Mesenchymal stem cell (in vitro differentiated cells and primary cell): ENCODE measurements at regions not wholly inside any gene's neighbourhood (a gene's known extent, or its start where the extent isn't known, plus 50 kb on each side); places are given as distances from the start of the nearest gene placed in this dataset.

Experiments used
- DNase-seq: peaks from one replicate; pipeline ENCODE4 v3.0.0-alpha.2; 2013
- H2AFZ ChIP-seq: one replicate; pipeline ENCODE4 v1.6.1; 2013; ENCODE audit warnings: low read depth, mild to moderate bottlenecking, control low read depth, inconsistent platforms, low read length, moderate library complexity
- H2AK5ac ChIP-seq: 2 replicates; pipeline ENCODE4 v1.6.1; 2013; ENCODE audit warnings: low read length, moderate library complexity, mild to moderate bottlenecking, inconsistent platforms; ENCODE audit not compliant: severe bottlenecking
- H2BK120ac ChIP-seq: one replicate; pipeline ENCODE4 v1.6.1; 2013; ENCODE audit warnings: low read depth, mild to moderate bottlenecking, inconsistent platforms, low read length, moderate library complexity
- H2BK12ac ChIP-seq, 2 experiments: one replicate each; pipeline ENCODE4 v1.6.1; 2013; ENCODE audit warnings: inconsistent platforms in 2 of 2, low read length in 2 of 2, mild to moderate bottlenecking in 2 of 2, moderate library complexity in 2 of 2, control low read depth in 1 of 2
- H2BK15ac ChIP-seq: one replicate; pipeline ENCODE4 v1.6.1; 2013; ENCODE audit warnings: mild to moderate bottlenecking, low read depth, inconsistent platforms; ENCODE audit not compliant: poor library complexity, severe bottlenecking
- H2BK5ac ChIP-seq: 2 replicates; pipeline ENCODE4 v1.6.1; 2013; ENCODE audit warnings: low read depth, mild to moderate bottlenecking, low read length, control low read depth, inconsistent platforms; ENCODE audit not compliant: poor library complexity, severe bottlenecking
- H3K14ac ChIP-seq, 2 experiments: one replicate each; pipeline ENCODE4 v1.6.1; 2013; ENCODE audit warnings: inconsistent platforms in 2 of 2, low read length in 2 of 2, control low read depth in 1 of 2, mild to moderate bottlenecking in 1 of 2, moderate library complexity in 1 of 2
- H3K18ac ChIP-seq, 2 experiments: one replicate each; pipeline ENCODE4 v1.6.1; 2013; ENCODE audit warnings: inconsistent platforms in 2 of 2, low read length in 2 of 2, control low read depth in 1 of 2, low read depth in 1 of 2, mild to moderate bottlenecking in 1 of 2
- H3K23ac ChIP-seq, 2 experiments: one replicate each; pipeline ENCODE4 v1.6.1; 2013; ENCODE audit warnings: inconsistent platforms in 2 of 2, low read length in 2 of 2, mild to moderate bottlenecking in 2 of 2, moderate library complexity in 2 of 2, control low read depth in 1 of 2
- H3K27ac ChIP-seq: 2 replicates; pipeline ENCODE4 v1.5.1; 2013; ENCODE audit warnings: mild to moderate bottlenecking, moderate library complexity, low read length, control low read depth, inconsistent platforms; ENCODE audit not compliant: poor library complexity, severe bottlenecking
- H3K27me3 ChIP-seq, 2 experiments: 2 replicates each; pipeline versions ENCODE4 v1.6.1 to v1.7.0; 2013; ENCODE audit warnings: low read length in 2 of 2, mild to moderate bottlenecking in 2 of 2, moderate library complexity in 2 of 2, control low read depth in 1 of 2, inconsistent platforms in 1 of 2; ENCODE audit not compliant: control insufficient read depth in 1 of 2, insufficient read depth in 1 of 2
- H3K36me3 ChIP-seq, 2 experiments: 2 replicates each; pipeline versions ENCODE4 v1.6.1 to v1.7.0; 2013; ENCODE audit warnings: low read length in 2 of 2, control low read depth in 1 of 2, inconsistent platforms in 1 of 2, low read depth in 1 of 2, mild to moderate bottlenecking in 1 of 2; ENCODE audit not compliant: insufficient read depth in 2 of 2, control insufficient read depth in 1 of 2
- H3K4ac ChIP-seq, 2 experiments: one replicate each; pipeline ENCODE4 v1.6.1; 2013; ENCODE audit warnings: inconsistent platforms in 2 of 2, low read length in 2 of 2, mild to moderate bottlenecking in 2 of 2, moderate library complexity in 2 of 2, control low read depth in 1 of 2, low read depth in 1 of 2
- H3K4me1 ChIP-seq: 2 replicates; pipeline ENCODE4 v1.6.1; 2013; ENCODE audit warnings: low read depth, low read length, control low read depth; ENCODE audit not compliant: control insufficient read depth, insufficient read depth
- H3K4me2 ChIP-seq: 2 replicates; pipeline ENCODE4 v1.6.1; 2013; ENCODE audit warnings: low read length, mild to moderate bottlenecking, inconsistent platforms; ENCODE audit not compliant: poor library complexity, severe bottlenecking
- H3K4me3 ChIP-seq, 2 experiments: 2 replicates each; pipeline versions ENCODE4 v1.5.1 to v1.7.0; 2013; ENCODE audit warnings: low read length in 2 of 2, mild to moderate bottlenecking in 2 of 2, control low read depth in 1 of 2, low read depth in 1 of 2; ENCODE audit not compliant: insufficient read depth in 1 of 2
- H3K79me1 ChIP-seq: replicated peaks from 2 replicates; pipeline ENCODE4 v1.6.1; 2013; ENCODE audit warnings: mild to moderate bottlenecking, control low read depth, low read length, inconsistent platforms; ENCODE audit not compliant: poor library complexity, severe bottlenecking
- H3K9ac ChIP-seq: 2 replicates; pipeline ENCODE4 v1.7.0; 2013; ENCODE audit warnings: mild to moderate bottlenecking, low read length, moderate library complexity
- H3K9me3 ChIP-seq: 2 replicates; pipeline ENCODE4 v1.7.0; 2013; ENCODE audit warnings: mild to moderate bottlenecking, low read length; ENCODE audit not compliant: control insufficient read depth
- H4K8ac ChIP-seq: one replicate; pipeline ENCODE4 v1.6.1; 2013; ENCODE audit warnings: inconsistent platforms, mild to moderate bottlenecking, low read length, moderate library complexity
- H4K91ac ChIP-seq: one replicate; pipeline ENCODE4 v1.6.1; 2013; ENCODE audit warnings: mild to moderate bottlenecking, low read length, inconsistent platforms
- WGBS: methylation state at CpG from one replicate; pipeline ENCODE4 v1.1.7; 2013; ENCODE audit warnings: mixed read lengths; 5-methylcytosine and 5-hydroxymethylcytosine counted together

- H2AFZ ChIP-seq, result no peak overlapping the region
- no peak overlapping the region for H4K91ac ChIP-seq
- H3K4me1 ChIP-seq, result peaks cover 1% of the 10 kb centered on the region
- H3K9ac ChIP-seq, result no peak overlapping the region
- no peak overlapping the region for H4K8ac ChIP-seq
- H2BK120ac ChIP-seq, result no peak overlapping the region
- H3K4me3 ChIP-seq, result no peak overlapping the region
- no peak overlapping the region for H3K23ac ChIP-seq
- no peak overlapping the region for H3K18ac ChIP-seq
- H2BK15ac ChIP-seq, result no peak overlapping the region
- H3K79me1 ChIP-seq, result no peaks in the 10 kb centered on the region
- no peaks in the 10 kb centered on the region for H3K9me3 ChIP-seq
- H3K14ac ChIP-seq, result no peak overlapping the region
- no peaks in the 10 kb centered on the region for H3K27me3 ChIP-seq
- 85% methylated on average over 3 of the region's 3 CpGs for WGBS
- H3K27ac ChIP-seq, result no peak overlapping the region
- H2BK12ac ChIP-seq, result no peak overlapping the region
- H2BK5ac ChIP-seq, result no peak overlapping the region
- H3K4ac ChIP-seq, result no peak overlapping the region
- no peak overlapping the region for H2AK5ac ChIP-seq
- H3K4me2 ChIP-seq, result no peak overlapping the region
- no peaks in the 10 kb centered on the region for H3K36me3 ChIP-seq
- no peak for DNase-seq
Measured at GRCh38 chr13:62482351-62482750, 1066.7 kb upstream of the PCDH20 start.

- Histone ChIP-seq H2BK5ac (no peak overlapping the region), H3K79me1 (no peaks in the 10 kb centered on the region), H2AFZ (no peak overlapping the region), H3K23ac (no peak overlapping the region), H3K27me3 (no peaks in the 10 kb centered on the region), H3K4me2 (no peak overlapping the region), H3K14ac (no peak overlapping the region), H3K18ac (no peak overlapping the region), H3K4me3 (no peak overlapping the region), H3K9ac (no peak overlapping the region), H3K4me1 (no peaks in the 10 kb centered on the region), H2AK5ac (no peak overlapping the region), H4K91ac (no peak overlapping the region), H3K36me3 (no peaks in the 10 kb centered on the region), H2BK12ac (no peak overlapping the region), H3K9me3 (no peaks in the 10 kb centered on the region), H2BK15ac (no peak overlapping the region), H3K27ac (no peak overlapping the region), H2BK120ac (no peak overlapping the region), H3K4ac (no peak overlapping the region), H4K8ac (no peak overlapping the region)
- 92% methylated on average over 3 of the region's 3 CpGs for WGBS
- DNase-seq, result no peak
Measured at GRCh38 chr13:62473944-62474237, 1058.2 kb upstream of the PCDH20 start.

- no peak overlapping the region for H3K9ac ChIP-seq
- no peaks in the 10 kb centered on the region for H3K27me3 ChIP-seq
- H2BK120ac ChIP-seq, result no peak overlapping the region
- no peak overlapping the region for H3K14ac ChIP-seq
- H4K91ac ChIP-seq, result no peak overlapping the region
- H3K4ac ChIP-seq, result no peak overlapping the region
- H3K36me3 ChIP-seq, result no peaks in the 10 kb centered on the region
- no peak overlapping the region for H2BK5ac ChIP-seq
- no peaks in the 10 kb centered on the region for H3K4me1 ChIP-seq
- no peak overlapping the region for H4K8ac ChIP-seq
- no peak overlapping the region for H2BK15ac ChIP-seq
- no peak overlapping the region for H2BK12ac ChIP-seq
- no peak overlapping the region for H3K27ac ChIP-seq
- no peak overlapping the region for H3K4me3 ChIP-seq
- WGBS, result 85% methylated on average over 2 of the region's 2 CpGs
- no peak for DNase-seq
- H3K4me2 ChIP-seq, result no peak overlapping the region
- no peak overlapping the region for H2AK5ac ChIP-seq
- H3K18ac ChIP-seq, result no peak overlapping the region
- no peak overlapping the region for H3K23ac ChIP-seq
- H2AFZ ChIP-seq, result no peak overlapping the region
- no peaks in the 10 kb centered on the region for H3K79me1 ChIP-seq
- H3K9me3 ChIP-seq, result no peaks in the 10 kb centered on the region
Measured at GRCh38 chr13:62473190-62473943, 1057.7 kb upstream of the PCDH20 start.

GRCh38 chr13:62453761-62454160 lies 1038.1 kb upstream of the PCDH20 start:
- H3K9ac ChIP-seq, result no peak overlapping the region
- no peaks in the 10 kb centered on the region for H3K36me3 ChIP-seq
- WGBS, result no CpG with 5 or more reads among the region's 2 CpGs
- no peak overlapping the region for H3K4me3 ChIP-seq
- no peak overlapping the region for H3K18ac ChIP-seq
- no peaks in the 10 kb centered on the region for H3K9me3 ChIP-seq
- no peak overlapping the region for H2BK120ac ChIP-seq
- H3K27ac ChIP-seq, result no peak overlapping the region
- DNase-seq, result no peak
- H3K4ac ChIP-seq, result no peak overlapping the region
- no peaks in the 10 kb centered on the region for H3K27me3 ChIP-seq
- no peaks in the 10 kb centered on the region for H3K4me1 ChIP-seq
- no peak overlapping the region for H2BK5ac ChIP-seq
- H3K14ac ChIP-seq, result no peak overlapping the region
- H2AFZ ChIP-seq, result no peak overlapping the region
- H4K8ac ChIP-seq, result no peak overlapping the region
- no peak overlapping the region for H3K4me2 ChIP-seq
- no peak overlapping the region for H4K91ac ChIP-seq
- H2AK5ac ChIP-seq, result no peak overlapping the region
- no peak overlapping the region for H3K23ac ChIP-seq
- H3K79me1 ChIP-seq, result no peaks in the 10 kb centered on the region
- H2BK12ac ChIP-seq, result no peak overlapping the region
- H2BK15ac ChIP-seq, result no peak overlapping the region
